Mesenteric fat pad (tissue), 1 donor: ENCODE measurements at regions not wholly inside any gene's neighbourhood (a gene's known extent, or its start where the extent isn't known, plus 50 kb on each side); places are given as distances from the start of the nearest gene placed in this dataset.

ENCODE experiments used
- DNase-seq: peaks from one replicate; pipeline ENCODE4 v3.0.0-alpha.2; 2020; ENCODE audit warnings: low spot score
- donor health status: DM: yes; HTN: yes; CAD: no.

GRCh38 chr1:4973341-4973740 is 318.9 kb downstream of the AJAP1 start:
- DNase-seq = peak; percentile 20

- peak; percentile 55 for DNase-seq
Measured at GRCh38 chr1:4972761-4973320, 318.4 kb downstream of the AJAP1 start.

GRCh38 chr1:4971666-4972065 is 317.3 kb downstream of the AJAP1 start:
- DNase-seq = peak; percentile 55

DNA sequence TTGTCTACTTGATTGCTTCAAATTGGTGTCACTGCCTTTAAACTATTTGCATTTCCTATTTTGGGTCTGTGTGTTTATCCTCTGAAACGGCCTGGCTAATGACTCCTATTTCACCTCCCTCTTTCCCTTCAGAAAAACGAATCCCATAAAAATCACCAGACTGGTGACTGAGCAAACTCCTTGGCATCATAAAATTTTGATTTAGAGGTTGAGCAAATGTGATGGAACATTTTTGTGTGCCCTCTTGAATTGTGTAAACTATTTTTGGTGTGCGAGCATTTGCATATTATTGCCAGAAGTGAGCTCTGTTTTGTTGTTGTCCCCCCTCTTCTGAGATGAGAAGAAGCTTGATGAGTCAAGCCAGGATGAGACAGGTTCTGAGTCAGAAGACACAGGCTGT is 316.1 kb downstream of the AJAP1 start:
- no peak for DNase-seq

- peak; percentile 49 for DNase-seq
Measured at GRCh38 chr1:4969556-4970129, 315.2 kb downstream of the AJAP1 start.

GRCh38 chr1:4965346-4966075 is 311.1 kb downstream of the AJAP1 start:
- no peak for DNase-seq

DNA sequence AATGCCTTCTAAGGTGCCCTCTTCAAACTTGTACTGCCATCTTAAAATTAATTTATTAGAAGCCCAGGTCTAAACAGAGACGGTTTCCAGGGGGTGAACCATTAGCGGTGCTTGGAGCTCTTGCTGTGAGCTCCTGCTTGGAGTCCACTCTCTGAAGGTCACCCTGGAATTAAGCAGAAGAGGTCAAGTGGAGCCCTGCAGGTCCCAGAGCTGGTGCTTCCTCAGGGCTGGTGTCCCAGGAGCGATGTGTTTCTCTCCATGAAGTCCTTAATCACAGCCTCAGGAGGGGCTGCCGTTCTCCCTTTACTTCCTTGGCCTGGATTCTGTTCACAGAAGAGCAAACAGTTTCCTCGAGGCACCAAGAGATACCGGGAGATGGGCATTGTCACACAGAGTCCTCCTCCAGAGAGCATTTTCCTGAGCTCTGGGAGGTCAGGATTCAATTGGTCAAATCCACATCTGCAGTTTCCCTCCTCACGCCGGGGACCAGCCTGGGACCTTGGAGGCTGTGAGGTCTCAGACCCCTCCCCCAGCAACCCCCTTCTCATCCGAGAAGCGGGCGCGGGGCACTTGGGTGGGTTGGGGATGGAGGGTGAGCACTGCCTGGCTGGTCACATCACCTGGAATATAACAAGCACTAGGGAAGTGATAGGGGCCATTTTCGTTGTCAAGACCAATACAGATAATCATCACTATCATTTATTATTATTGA is 310.4 kb downstream of the AJAP1 start:
- DNase-seq = peak; percentile 62

DNA sequence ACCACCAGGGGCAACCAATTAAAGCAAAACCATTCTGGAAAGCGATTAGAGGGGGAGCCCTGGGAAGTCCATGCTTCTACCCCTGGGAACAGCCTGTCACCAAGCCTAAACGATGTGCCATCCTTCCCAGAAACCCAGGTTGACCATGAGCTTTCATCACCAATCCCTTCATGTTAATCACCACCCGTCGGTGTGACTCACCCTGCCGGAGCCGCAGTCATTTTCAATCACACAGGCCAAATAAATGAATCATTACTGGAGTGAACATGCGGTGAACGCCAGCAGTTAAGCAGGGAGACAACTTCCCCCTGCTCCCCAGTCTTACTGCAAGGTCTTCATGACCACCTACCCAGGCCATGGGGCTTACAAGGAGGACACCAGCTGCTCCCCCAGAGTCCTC is 308.8 kb downstream of the AJAP1 start:
- DNase-seq = peak; percentile 20

GRCh38 chr1:4962836-4963235 is 308.4 kb downstream of the AJAP1 start:
- peak; percentile 71 for DNase-seq

DNA sequence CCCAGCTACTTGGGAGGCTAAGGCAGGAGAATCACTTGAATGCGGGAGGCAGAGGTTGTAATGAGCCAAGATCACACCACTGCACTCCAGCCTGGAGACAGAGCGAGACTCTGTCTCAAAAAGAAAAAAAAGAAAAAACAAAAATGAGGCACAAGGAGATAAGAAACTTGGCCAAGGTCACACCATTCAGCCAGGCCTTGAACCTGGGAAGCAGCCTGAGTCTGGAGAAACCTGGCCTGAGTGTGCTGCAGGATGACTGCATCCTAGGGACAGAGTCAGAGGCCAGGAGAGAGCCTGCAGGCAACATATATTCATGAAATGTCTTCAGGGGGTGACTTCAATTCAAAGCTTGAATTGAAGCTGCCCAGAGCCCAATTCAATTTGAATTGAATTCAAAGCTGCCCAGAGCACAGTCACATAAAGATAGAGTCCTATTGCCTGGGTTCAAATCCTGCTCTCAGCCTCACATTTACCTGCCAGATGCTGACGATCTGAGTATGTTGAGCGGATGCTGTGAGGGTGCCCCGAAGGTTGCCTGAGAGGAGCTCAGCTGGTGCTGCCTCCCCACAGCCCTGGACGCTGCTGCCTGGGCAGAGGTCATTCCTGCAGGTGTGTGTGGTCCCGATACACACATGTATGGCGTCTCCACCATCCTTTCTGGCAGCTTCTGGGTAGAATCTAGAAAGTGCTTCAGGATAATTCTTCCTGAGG is 307.7 kb downstream of the AJAP1 start:
- peak; percentile 59 for DNase-seq

DNA sequence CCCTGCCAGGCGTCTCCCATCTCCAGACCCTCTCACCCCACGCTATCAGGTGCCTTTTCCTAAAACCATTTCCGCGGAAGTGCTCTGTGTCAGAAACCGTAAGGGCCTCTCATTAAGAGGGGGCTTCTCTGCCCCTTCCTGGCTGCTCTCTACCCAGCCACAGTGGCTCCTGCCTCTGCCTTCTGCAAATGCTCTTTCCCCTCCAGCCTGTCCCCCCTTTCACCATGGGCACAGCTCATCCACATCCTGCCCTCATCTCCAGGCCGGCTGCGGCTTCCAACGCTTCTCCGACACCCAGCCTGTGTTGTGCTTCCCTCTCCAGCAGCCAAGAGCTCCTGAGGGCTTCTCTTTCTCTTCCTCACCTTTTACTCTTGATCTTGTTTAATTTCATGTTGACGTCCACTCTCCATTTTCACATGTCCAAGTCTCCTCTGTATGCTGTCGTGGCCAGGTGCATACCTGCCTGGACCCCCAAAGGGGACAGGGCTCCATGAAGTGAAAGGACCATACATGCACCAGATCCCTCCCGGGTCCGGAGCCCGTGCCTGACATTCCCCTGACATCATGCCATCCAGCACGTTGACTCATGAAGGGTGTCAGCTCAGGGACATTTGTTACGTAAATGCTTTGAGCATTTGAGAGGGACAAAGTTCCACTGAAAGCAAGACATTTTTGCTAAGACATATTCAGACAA is 306.5 kb downstream of the AJAP1 start:
- DNase-seq = peak; percentile 77

- peak; percentile 69 for DNase-seq
Measured at GRCh38 chr1:4960336-4960735, 305.9 kb downstream of the AJAP1 start.

DNA sequence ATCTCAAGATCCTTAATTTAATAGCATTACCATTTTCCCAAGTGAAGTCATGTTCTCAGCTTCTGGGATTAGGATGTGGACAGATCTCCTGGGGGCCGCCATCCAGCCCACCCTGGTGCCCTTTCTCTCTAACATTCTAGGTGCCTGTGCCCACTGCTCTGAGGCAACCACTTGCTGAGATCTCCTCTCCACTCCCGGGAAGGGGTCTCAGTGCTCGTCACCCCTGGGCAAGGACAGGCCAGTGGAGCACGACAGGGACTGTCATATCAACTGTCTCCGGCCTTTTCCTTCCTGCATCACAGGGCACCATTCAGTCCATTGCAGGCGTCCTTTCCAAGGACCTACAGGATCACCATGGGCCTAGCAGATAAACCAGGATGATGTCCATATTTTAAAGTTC is 304.8 kb downstream of the AJAP1 start:
- peak; percentile 65 for DNase-seq

DNA sequence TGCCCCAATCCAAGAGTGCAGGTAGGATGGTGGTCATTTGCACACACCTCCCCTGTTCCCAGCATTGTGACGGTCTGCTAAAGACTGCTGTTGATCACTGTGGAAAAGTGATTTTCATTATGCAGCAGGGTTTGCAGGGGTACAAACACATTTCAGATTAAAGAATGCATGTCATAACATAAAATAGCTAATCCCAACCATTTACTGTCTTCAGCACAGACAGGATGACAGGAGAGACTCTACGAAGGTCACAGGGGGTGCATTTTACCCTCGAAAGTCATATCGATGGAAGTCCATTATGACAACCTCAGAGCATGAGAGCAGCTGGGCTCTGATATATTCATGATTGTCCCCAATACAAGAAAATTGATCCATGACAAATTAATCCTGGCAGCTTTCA is 302.6 kb downstream of the AJAP1 start:
- DNase-seq = no peak

GRCh38 chr1:4954392-4954791 is 300.0 kb downstream of the AJAP1 start:
- no peak for DNase-seq

DNA sequence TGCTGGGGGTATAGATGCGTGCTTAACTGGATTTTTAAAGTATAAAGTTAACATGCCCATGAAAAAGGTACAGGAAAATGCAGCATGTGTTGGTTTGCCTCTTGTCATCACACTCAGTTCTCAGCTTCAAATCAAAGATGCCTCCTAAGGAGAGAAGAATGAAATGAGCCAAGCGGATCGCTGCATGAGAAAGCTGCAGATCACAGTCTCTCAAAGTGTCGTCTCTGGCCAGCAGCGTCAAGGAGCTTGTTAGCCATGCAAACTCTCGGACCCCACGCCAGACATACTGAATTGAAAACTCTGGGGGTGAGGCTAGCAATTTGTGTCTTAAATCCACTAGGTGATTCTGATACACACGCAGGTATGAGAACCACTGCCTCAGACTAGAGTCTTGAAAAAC is 297.2 kb downstream of the AJAP1 start:
- DNase-seq = no peak

DNA sequence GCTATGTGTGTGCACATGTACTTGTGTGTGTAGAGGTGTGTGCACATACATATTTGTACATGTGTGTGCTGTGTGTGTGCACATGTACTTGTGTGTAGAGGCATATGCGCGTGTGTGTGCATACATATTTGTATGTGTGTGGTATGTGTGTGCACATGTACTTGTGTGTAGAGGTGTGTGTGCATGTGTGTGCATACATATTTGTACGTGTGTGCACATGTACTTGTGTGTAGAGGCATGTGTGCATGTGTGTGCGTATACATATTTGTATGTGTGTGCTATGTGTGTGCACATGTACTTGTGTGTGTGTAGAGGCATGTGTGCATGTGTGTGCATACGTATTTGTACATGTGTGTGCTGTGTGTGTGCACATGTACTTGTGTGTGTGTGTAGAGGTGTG is 291.9 kb downstream of the AJAP1 start:
- DNase-seq = no peak

- no peak for DNase-seq
Measured at GRCh38 chr1:4944911-4945310, 290.5 kb downstream of the AJAP1 start.

DNA sequence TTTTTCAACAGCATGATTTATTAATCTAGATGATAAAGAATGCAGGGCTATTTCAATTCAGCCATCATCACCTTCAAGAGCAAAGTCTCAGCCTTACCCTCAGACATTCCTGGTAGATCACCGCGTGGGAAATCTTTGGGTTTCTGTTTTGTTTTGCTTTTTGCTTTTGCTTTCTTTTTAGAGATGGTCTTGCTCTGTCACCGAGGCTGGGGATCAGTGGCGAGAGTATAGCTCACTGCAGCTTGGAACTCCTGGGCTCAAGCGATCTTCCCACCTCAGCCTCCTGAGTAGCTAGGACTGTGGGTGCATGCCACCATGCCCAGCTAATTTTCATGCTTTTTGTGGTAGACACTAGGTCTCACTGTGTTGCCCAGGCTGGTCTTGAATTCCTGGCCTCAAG is 289.7 kb downstream of the AJAP1 start:
- DNase-seq = no peak

DNA sequence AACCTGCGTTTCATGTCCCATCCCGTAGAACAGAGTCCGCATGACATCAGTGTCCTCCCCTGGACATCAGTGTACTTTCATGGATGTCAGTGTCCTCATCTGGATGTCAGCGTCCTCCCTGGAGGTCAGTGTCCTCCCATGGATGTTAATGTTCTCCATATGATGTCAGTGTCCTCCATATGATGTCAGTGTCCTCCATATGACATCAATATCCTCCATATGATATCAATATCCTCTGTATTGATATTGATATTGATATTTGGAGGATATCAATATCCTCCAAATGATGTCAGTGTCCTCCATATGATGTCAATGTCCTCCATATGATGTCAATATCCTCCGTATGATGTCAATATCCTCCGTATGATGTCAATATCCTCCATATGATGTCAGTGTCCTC is 284.9 kb downstream of the AJAP1 start:
- no peak for DNase-seq
